Esophagus (tissue), 2 donors: ENCODE measurements at regions not wholly inside any gene's neighbourhood (a gene's known extent, or its start where the extent isn't known, plus 50 kb on each side); places are given as distances from the start of the nearest gene placed in this dataset.
"Not testable (repeated sequence)": the region's sequence is repeated elsewhere in the genome, so short reads cannot be mapped to it uniquely, and the experiment has no call there.

Experiments
- H3K27ac ChIP-seq, 2 donors: one replicate each; pipeline ENCODE4 v1.5.1; 2013; ENCODE audit warnings: low read depth in 2 of 2, mild to moderate bottlenecking in 2 of 2, inconsistent platforms in 1 of 2, low read length in 1 of 2, moderate library complexity in 1 of 2
- H3K27me3 ChIP-seq, 2 donors: one replicate each; pipeline ENCODE4 v1.6.1; 2013; ENCODE audit warnings: low read length in 2 of 2, control low read depth in 1 of 2, mild to moderate bottlenecking in 1 of 2; ENCODE audit not compliant: insufficient read depth in 2 of 2, control insufficient read depth in 1 of 2
- H3K36me3 ChIP-seq, 2 donors: one replicate each; pipeline ENCODE4 v1.6.1; 2013; ENCODE audit warnings: low read length in 1 of 2; ENCODE audit not compliant: control insufficient read depth in 2 of 2, insufficient read depth in 2 of 2
- H3K4me1 ChIP-seq, 2 donors: one replicate each; pipeline ENCODE4 v1.6.1; 2013; ENCODE audit warnings: low read length in 1 of 2; ENCODE audit not compliant: control insufficient read depth in 2 of 2, insufficient read depth in 2 of 2
- H3K4me3 ChIP-seq, 2 donors: one replicate each; pipeline ENCODE4 v1.5.1; 2013; ENCODE audit warnings: low read length in 2 of 2, mild to moderate bottlenecking in 2 of 2, low read depth in 1 of 2, moderate library complexity in 1 of 2
- H3K9me3 ChIP-seq, 2 donors: one replicate each; pipeline ENCODE4 v1.6.1; 2013; ENCODE audit warnings: mild to moderate bottlenecking in 2 of 2, low read depth in 1 of 2, low read length in 1 of 2, moderate library complexity in 1 of 2; ENCODE audit not compliant: control insufficient read depth in 2 of 2, insufficient read depth in 1 of 2
- WGBS, 2 donors: extraction: QIAGEN DNeasy Blood & Tissue Kit; methylation state at CpG; one replicate each; pipeline ENCODE4 v1.1.7; 2013; 5-methylcytosine and 5-hydroxymethylcytosine counted together
- donor health status: healthy with polysubstance abuse.
- donor health status: Bipolar disorder and iron deficiency.

DNA sequence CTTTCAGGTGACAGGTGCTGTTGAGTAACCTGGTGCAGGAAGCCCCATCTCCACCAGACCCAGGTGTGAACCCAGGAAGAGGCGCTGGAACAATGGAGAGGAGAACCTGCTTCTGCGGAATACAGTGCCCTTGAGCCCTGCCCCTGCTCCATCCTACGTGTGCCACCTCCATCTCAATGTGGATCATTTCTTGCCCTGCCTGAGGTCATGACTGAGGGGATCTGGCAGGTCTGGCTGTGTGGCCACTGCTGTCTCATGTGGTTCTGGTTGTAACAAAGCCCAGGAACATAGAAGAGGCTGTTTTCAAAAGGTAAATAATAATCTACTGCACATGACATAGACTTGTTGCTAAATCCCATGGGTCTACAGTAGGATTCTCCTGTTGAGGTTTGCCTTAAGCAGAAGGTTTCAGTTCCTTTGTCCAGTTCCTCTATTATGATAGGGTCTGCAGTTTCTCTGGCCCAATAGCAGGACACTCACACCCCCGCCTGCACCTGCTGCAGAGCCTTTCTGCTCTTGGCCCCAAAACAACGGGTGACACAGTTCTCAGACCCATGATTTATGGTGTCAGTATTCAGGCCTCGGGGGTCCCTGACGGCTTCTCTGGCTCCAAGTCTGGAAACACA lies 113.5 kb upstream of the IGLL5 start:
- no peaks in the 10 kb centered on the region for H3K36me3 ChIP-seq
- no peak overlapping the region for H3K4me3 ChIP-seq
- no peak overlapping the region for H3K27ac ChIP-seq
- no peaks in the 10 kb centered on the region for H3K9me3 ChIP-seq
- 79 to 80% methylated on average over 7 of the region's 7 CpGs for WGBS, 2 donors
- H3K27me3 ChIP-seq, result no peaks in the 10 kb centered on the region
- no peaks in the 10 kb centered on the region for H3K4me1 ChIP-seq

GRCh38 chr22:22774762-22775161 lies 112.9 kb upstream of the IGLL5 start:
- H3K36me3 ChIP-seq, H3K27me3 ChIP-seq, H3K4me1 ChIP-seq, H3K27ac ChIP-seq, H3K9me3 ChIP-seq, H3K4me3 ChIP-seq: not testable (repeated sequence)
- 83 to 90% methylated on average over 3 of the region's 3 CpGs for WGBS, 2 donors

GRCh38 chr22:22776121-22776520 lies 111.5 kb upstream of the IGLL5 start:
- WGBS, 2 donors, result 82 to 87% methylated on average over 3 of the region's 3 CpGs
- no peaks in the 10 kb centered on the region for H3K9me3 ChIP-seq
- H3K27me3 ChIP-seq, result no peaks in the 10 kb centered on the region
- no peak overlapping the region for H3K27ac ChIP-seq
- H3K36me3 ChIP-seq, result no peaks in the 10 kb centered on the region
- no peaks in the 10 kb centered on the region for H3K4me1 ChIP-seq
- H3K4me3 ChIP-seq, result no peak overlapping the region

- Histone ChIP-seq H3K27me3 (no peaks in the 10 kb centered on the region), H3K27ac (no peak overlapping the region), H3K9me3 (no peaks in the 10 kb centered on the region), H3K36me3 (no peaks in the 10 kb centered on the region), H3K4me3 (no peak overlapping the region), H3K4me1 (no peaks in the 10 kb centered on the region)
- WGBS, 2 donors, result 87 to 88% methylated on average over 4 of the region's 4 CpGs
These were observed 108.4 kb upstream of the IGLL5 start for GRCh38 chr22:22779213-22779612.

- no peaks in the 10 kb centered on the region for H3K9me3 ChIP-seq
- no peaks in the 10 kb centered on the region for H3K4me1 ChIP-seq
- no peaks in the 10 kb centered on the region for H3K36me3 ChIP-seq
- H3K4me3 ChIP-seq, result no peak overlapping the region
- H3K27me3 ChIP-seq, result no peaks in the 10 kb centered on the region
- no peak overlapping the region for H3K27ac ChIP-seq
- 42% methylated on average over 3 of the region's 3 CpGs for WGBS, 2 donors
These were observed 104.0 kb upstream of the IGLL5 start for GRCh38 chr22:22783575-22783974.

- Histone ChIP-seq H3K36me3 (no peaks in the 10 kb centered on the region), H3K27ac (no peak overlapping the region), H3K27me3 (no peaks in the 10 kb centered on the region), H3K9me3 (no peaks in the 10 kb centered on the region), H3K4me3 (no peak overlapping the region), H3K4me1 (no peaks in the 10 kb centered on the region)
- WGBS, 2 donors, result 60 to 72% methylated on average over 3 of the region's 3 CpGs
These were observed 103.2 kb upstream of the IGLL5 start for GRCh38 chr22:22784249-22785039.

GRCh38 chr22:22785316-22786065 lies 102.1 kb upstream of the IGLL5 start:
- Histone ChIP-seq H3K4me1 (no peaks in the 10 kb centered on the region), H3K27ac (no peak overlapping the region), H3K36me3 (no peaks in the 10 kb centered on the region), H3K9me3 (no peaks in the 10 kb centered on the region), H3K27me3 (no peaks in the 10 kb centered on the region), H3K4me3 (no peak overlapping the region)
- 69 to 76% methylated on average over 12 to 13 of the region's 13 CpGs for WGBS, 2 donors

DNA sequence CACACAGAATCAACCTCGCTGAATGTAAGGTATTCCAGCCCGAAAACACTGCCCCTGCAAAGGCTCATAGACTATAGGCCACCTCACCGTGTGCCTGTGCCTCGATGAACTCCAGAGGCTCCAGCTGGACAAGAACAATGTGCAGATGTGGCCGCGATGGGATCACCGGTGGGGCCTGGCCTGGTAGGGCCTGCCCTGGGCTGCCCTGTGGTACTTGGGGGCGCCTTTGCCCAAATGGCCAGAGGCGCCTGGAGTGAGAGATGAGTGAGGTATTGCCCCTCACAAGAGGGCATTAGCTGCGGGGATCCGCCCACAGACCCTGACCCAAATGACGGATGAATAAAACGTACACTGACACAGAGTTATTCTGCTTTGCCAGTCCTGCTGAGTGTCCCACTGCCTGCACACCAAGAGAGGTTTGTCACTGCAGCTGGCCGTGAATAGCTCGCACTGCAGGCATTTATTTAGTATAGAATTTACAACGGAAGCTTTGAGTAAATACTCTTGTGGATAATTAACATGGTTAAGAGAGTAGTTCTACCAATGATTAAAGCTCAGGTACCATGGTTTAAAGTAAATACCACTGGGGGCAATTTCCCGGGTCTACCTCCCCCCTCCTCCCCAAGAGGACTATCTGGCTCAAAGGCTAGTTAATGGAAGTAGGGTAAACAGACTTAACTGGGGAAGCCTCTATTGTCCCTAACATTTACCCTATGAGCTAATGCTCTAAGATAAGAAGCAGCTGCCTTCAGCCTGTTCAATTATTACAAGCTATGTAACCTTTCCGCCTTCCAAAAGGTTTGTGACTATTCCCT lies 101.1 kb upstream of the IGLL5 start:
- Histone ChIP-seq H3K27ac (no peak overlapping the region), H3K9me3 (no peaks in the 10 kb centered on the region), H3K27me3 (no peaks in the 10 kb centered on the region), H3K4me1 (no peaks in the 10 kb centered on the region), H3K36me3 (no peaks in the 10 kb centered on the region), H3K4me3 (no peak overlapping the region)
- WGBS, 2 donors, result 70 to 74% methylated on average over 18 of the region's 18 CpGs

- H3K9me3 ChIP-seq, result no peaks in the 10 kb centered on the region
- WGBS, 2 donors, result 78 to 83% methylated on average over 6 of the region's 6 CpGs
- H3K36me3 ChIP-seq, result no peaks in the 10 kb centered on the region
- no peaks in the 10 kb centered on the region for H3K27me3 ChIP-seq
- no peaks in the 10 kb centered on the region for H3K4me1 ChIP-seq
- no peak overlapping the region for H3K4me3 ChIP-seq
- H3K27ac ChIP-seq, result no peak overlapping the region
These were observed 100.5 kb upstream of the IGLL5 start for GRCh38 chr22:22787151-22787550.
